ENCODE measurements at regions not wholly inside any gene's neighbourhood (a gene's known extent, or its start where the extent isn't known, plus 50 kb on each side); places are given as distances from the start of the nearest gene placed in this dataset.

- Histone ChIP-seq H3K27me3 (ENCODE audit: insufficient read depth, low read length) (no peaks in the 10 kb centered on the region), H3K27ac (ENCODE audit: low read depth, low read length, poor library complexity, severe bottlenecking) (no peak overlapping the region), H4K20me1 (ENCODE audit: insufficient read depth, low read length) (no peaks in the 10 kb centered on the region), H3F3A (ENCODE audit: insufficient read depth, low read length) (no peaks in the 10 kb centered on the region), H3K9ac (ENCODE audit: low read length) (no peak overlapping the region), H3K36me3 (ENCODE audit: insufficient read depth, low read length) (no peaks in the 10 kb centered on the region), H3K4me2 (ENCODE audit: low read length) (no peak overlapping the region), H2AFZ (ENCODE audit: low read length) (no peak overlapping the region), H3K4me1 (ENCODE audit: insufficient read depth, low read length, severe bottlenecking) (no peaks in the 10 kb centered on the region), H3K9me2 (ENCODE audit: low read depth, low read length) (no peaks in the 10 kb centered on the region), H3K79me2 (ENCODE audit: insufficient read depth, low read length) (no peaks in the 10 kb centered on the region), H3K4me3 (ENCODE audit: low read depth, low read length, poor library complexity, severe bottlenecking) (no peak overlapping the region), H3K9me3 (ENCODE audit: low read length) (no peaks in the 10 kb centered on the region)
- TF ChIP-seq CTCF (IDR thresholded peaks at IDR 0.05; ENCODE audit: low read length): no peak
- no peak for TF ChIP-seq EZH2 (IDR thresholded peaks at IDR 0.05; ENCODE audit: borderline replicate concordance, low read length)
These were observed 253.3 kb upstream of the TCF4 start for GRCh38 chr18:55841314-55841713.

- Histone ChIP-seq H3K9ac (ENCODE audit: low read length) (no peak overlapping the region), H3K4me2 (ENCODE audit: low read length) (no peak overlapping the region), H3K36me3 (ENCODE audit: insufficient read depth, low read length) (no peaks in the 10 kb centered on the region), H2AFZ (ENCODE audit: low read length) (no peak overlapping the region), H3K79me2 (ENCODE audit: insufficient read depth, low read length) (no peaks in the 10 kb centered on the region), H4K20me1 (ENCODE audit: insufficient read depth, low read length) (no peaks in the 10 kb centered on the region), H3K27ac (ENCODE audit: low read depth, low read length, poor library complexity, severe bottlenecking) (no peak overlapping the region), H3K4me3 (ENCODE audit: low read depth, low read length, poor library complexity, severe bottlenecking) (no peak overlapping the region), H3K9me3 (ENCODE audit: low read length) (no peaks in the 10 kb centered on the region), H3K27me3 (ENCODE audit: insufficient read depth, low read length) (no peaks in the 10 kb centered on the region), H3F3A (ENCODE audit: insufficient read depth, low read length) (no peaks in the 10 kb centered on the region), H3K4me1 (ENCODE audit: insufficient read depth, low read length, severe bottlenecking) (no peaks in the 10 kb centered on the region), H3K9me2 (ENCODE audit: low read depth, low read length) (no peaks in the 10 kb centered on the region)
- TF ChIP-seq EZH2 (IDR thresholded peaks at IDR 0.05; ENCODE audit: borderline replicate concordance, low read length) (no peak), CTCF (IDR thresholded peaks at IDR 0.05; ENCODE audit: low read length) (no peak)
These were observed 252.7 kb upstream of the TCF4 start for GRCh38 chr18:55840601-55841170.

- H3K27me3 ChIP-seq (ENCODE audit: insufficient read depth, low read length): no peaks in the 10 kb centered on the region
- no peaks in the 10 kb centered on the region for H3K4me1 ChIP-seq (ENCODE audit: insufficient read depth, low read length, severe bottlenecking)
- no peak for TF ChIP-seq CTCF (IDR thresholded peaks at IDR 0.05; ENCODE audit: low read length)
- TF ChIP-seq EZH2 (IDR thresholded peaks at IDR 0.05; ENCODE audit: borderline replicate concordance, low read length): no peak
- H3F3A ChIP-seq (ENCODE audit: insufficient read depth, low read length): no peaks in the 10 kb centered on the region
- no peak overlapping the region for H2AFZ ChIP-seq (ENCODE audit: low read length)
- no peak overlapping the region for H3K4me2 ChIP-seq (ENCODE audit: low read length)
- no peak overlapping the region for H3K4me3 ChIP-seq (ENCODE audit: low read depth, low read length, poor library complexity, severe bottlenecking)
- no peaks in the 10 kb centered on the region for H3K79me2 ChIP-seq (ENCODE audit: insufficient read depth, low read length)
- no peaks in the 10 kb centered on the region for H3K9me3 ChIP-seq (ENCODE audit: low read length)
- no peaks in the 10 kb centered on the region for H4K20me1 ChIP-seq (ENCODE audit: insufficient read depth, low read length)
- H3K36me3 ChIP-seq (ENCODE audit: insufficient read depth, low read length): no peaks in the 10 kb centered on the region
- no peaks in the 10 kb centered on the region for H3K9me2 ChIP-seq (ENCODE audit: low read depth, low read length)
- H3K9ac ChIP-seq (ENCODE audit: low read length): no peak overlapping the region
- no peak overlapping the region for H3K27ac ChIP-seq (ENCODE audit: low read depth, low read length, poor library complexity, severe bottlenecking)
These were observed 251.4 kb upstream of the TCF4 start for GRCh38 chr18:55839343-55839742.

All from OCI-LY1 (cell line).